ENCODE measurements at regions not wholly inside any gene's neighbourhood (a gene's known extent, or its start where the extent isn't known, plus 50 kb on each side); places are given as distances from the start of the nearest gene placed in this dataset.

- DNase-seq (ENCODE audit: low read depth in 1 of 2, low spot score in 1 of 2), result no peak
- H3K27ac ChIP-seq, result peak overlapping the region; percentile 99
- CTCF ChIA-PET, result no interaction called here
- H3K4me3 ChIP-seq, result peak overlapping the region; percentile 98
- peak in 1 of 2 experiments; percentile 67; a peak in 4 of 6 replicates for ATAC-seq
- FAIRE-seq, result no peak
- peaks cover 11% of the 10 kb centered on the region; the same call in 2 of the 3 replicates for H3K4me1 ChIP-seq
- POLR2A ChIA-PET, result no interaction called here
- peak overlapping the region; percentile 76 for H3K4me2 ChIP-seq
- TF ChIP-seq HOXB13 (CRISPR knock-in tag; IDR thresholded peaks at IDR 0.05; ENCODE audit: low read depth) (no peak), JUN (IDR thresholded peaks at IDR 0.05) (peak in 1 of 2 experiments; percentile 22; a peak in 1 of 5 replicates), SMC3 (IDR thresholded peaks at IDR 0.05) (no peak)
- WGBS (ENCODE audit: missing lambda C conversion rate), result 1% methylated on average over 10 of the region's 16 CpGs
- no peaks in the 10 kb centered on the region for H3K9me3 ChIP-seq
Measured at GRCh38 chrX:46447384-46447783, 97.8 kb downstream of the ZNF674 start.

DNA sequence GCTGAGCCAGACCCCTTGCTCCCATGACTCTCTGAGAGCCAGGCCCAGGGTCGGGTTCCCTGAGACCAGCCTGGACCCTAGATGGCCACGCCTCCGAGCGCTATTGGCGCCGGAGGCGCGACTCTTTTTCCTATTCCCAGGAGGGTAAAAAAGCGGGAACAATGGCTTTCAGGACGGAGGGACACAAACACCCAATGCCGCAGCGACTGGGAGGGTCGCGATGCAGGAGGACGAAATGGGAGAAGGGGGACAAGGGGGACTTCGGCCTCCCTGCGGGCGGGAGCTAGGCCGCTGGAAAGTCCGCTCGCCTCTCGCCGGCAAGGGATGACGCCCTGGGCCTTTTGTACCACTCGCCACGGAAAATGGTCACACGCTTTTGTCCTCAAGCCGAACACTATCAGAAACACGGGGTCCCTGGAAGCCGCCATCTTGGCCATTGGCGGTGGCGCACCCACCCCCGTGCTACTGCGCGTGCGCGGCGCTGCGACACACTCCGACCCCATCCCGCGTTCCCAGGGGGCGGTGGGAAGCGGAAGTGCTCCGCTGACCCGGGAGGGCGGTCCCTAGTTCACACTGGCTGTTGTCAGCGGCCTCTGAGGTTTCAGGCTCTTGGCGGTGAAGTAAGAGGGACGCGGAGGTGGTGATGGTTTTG is 98.4 kb downstream of the ZNF674 start:
- peak overlapping the region; percentile 76 for H3K4me2 ChIP-seq
- FAIRE-seq (no peak), DNase-seq (ENCODE audit: low read depth in 1 of 2, low spot score in 1 of 2) (peak; percentile 88 to 89), ATAC-seq (peak; percentile 92 to 99)
- ChIA-PET POLR2A (no interaction called here), CTCF (no interaction called here)
- H3K4me1 ChIP-seq, result peaks cover 11% of the 10 kb centered on the region; the same call in 2 of the 3 replicates
- TF ChIP-seq JUN (IDR thresholded peaks at IDR 0.05), result peak; percentile 44 to 57; a peak in 3 of 5 replicates
- TF ChIP-seq BCL3 (IDR thresholded peaks at IDR 0.05), result 0 out of 3 replicates have a peak, but pooled peaks have one; percentile 40
- TF ChIP-seq MAZ (IDR thresholded peaks at IDR 0.05; ENCODE audit: borderline replicate concordance, low read depth, low read length), result no peak
- peak; percentile 42; the same call in 1 of the 2 replicates for TF ChIP-seq PHF8 (IDR thresholded peaks at IDR 0.05; ENCODE audit: borderline replicate concordance, low read depth)
- TF ChIP-seq CBX2 (IDR thresholded peaks at IDR 0.05; ENCODE audit: borderline replicate concordance, low read depth), result no peak
- peak; percentile 62 for TF ChIP-seq POLR2A (IDR thresholded peaks at IDR 0.05; ENCODE audit: low read length)
- 4% methylated on average over 5 of the region's 51 CpGs for WGBS (ENCODE audit: missing lambda C conversion rate)
- no peaks in the 10 kb centered on the region for H3K9me3 ChIP-seq
- H3K4me3 ChIP-seq, result peak overlapping the region; percentile 98
- H3K27ac ChIP-seq, result peak overlapping the region; percentile 99

GRCh38 chrX:46444011-46444410 is 101.2 kb downstream of the ZNF674 start:
- ChIA-PET POLR2A (no interaction called here), CTCF (no interaction called here)
- H3K4me2 ChIP-seq, result no peak overlapping the region
- ATAC-seq, result no peak
- H3K4me1 ChIP-seq, result peaks cover 11% of the 10 kb centered on the region; the same call in 2 of the 3 replicates
- peak in 1 of 2 experiments; percentile 34 for DNase-seq (ENCODE audit: low read depth in 1 of 2, low spot score in 1 of 2)
- H3K9me3 ChIP-seq, result no peaks in the 10 kb centered on the region
- TF ChIP-seq NFE2L2 (conservative IDR thresholded peaks at IDR 0.05; ENCODE audit: low read length), result no peak
- H3K27ac ChIP-seq, result peak overlapping the region in 1 of 2 experiments; percentile 57; a peak in 3 of 6 replicates
- H3K4me3 ChIP-seq, result no peak overlapping the region
- no peak for FAIRE-seq

DNA sequence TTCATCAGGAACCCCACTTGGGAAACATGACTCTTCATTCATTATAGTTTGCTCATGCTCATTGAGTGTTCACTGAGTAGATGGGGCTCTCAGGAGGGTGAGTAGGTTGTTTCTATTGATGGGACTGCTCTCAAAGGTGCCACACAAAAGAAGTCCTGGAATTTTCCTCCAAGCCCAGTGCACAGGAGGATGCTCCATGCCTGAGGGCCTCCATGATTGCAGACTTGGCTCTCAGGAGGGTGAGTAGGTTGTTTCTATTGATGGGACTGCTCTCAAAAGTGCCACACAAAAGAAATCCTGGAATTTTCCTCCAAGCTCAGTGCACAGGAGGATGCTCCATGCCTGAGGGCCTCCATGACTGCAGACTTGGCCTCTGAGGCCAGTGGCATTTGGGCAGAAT is 108.5 kb downstream of the ZNF674 start:
- H3K4me1 ChIP-seq, result no peaks in the 10 kb centered on the region
- POLR2A ChIA-PET, result no interaction called here
- H3K27ac ChIP-seq, result no peak overlapping the region
- no peaks in the 10 kb centered on the region for H3K9me3 ChIP-seq
- DNase-seq (ENCODE audit: low read depth in 1 of 2, low spot score in 1 of 2) (no peak), FAIRE-seq (no peak), ATAC-seq (no peak)
- TF ChIP-seq HDAC2 (IDR thresholded peaks at IDR 0.05), result no peak
- CTCF ChIA-PET, result no interaction called here
- no peak overlapping the region for H3K4me3 ChIP-seq
- no peak overlapping the region for H3K4me2 ChIP-seq

DNA sequence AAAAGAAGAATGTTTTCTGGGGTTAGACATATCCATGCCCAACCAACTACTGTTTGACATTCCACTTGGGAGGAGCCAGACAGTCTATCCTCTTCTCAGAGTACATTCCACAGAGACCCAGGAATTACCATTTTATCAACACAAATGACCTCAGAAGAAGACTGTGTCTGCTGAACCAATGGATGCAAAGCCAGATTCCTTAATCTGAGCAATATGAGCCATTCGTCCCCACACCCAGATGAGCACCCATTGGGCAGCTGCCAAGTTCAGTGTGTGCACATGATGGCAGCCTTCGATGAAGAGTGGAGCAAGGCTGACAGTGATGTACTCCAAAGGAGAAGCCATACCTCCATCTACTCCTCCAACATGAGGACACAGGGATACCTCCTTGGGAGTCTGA is 111.3 kb downstream of the ZNF674 start:
- no peak overlapping the region for H3K4me3 ChIP-seq
- POLR2A ChIA-PET, result no interaction called here
- DNase-seq (ENCODE audit: low read depth in 1 of 2, low spot score in 1 of 2), result no peak
- H3K4me2 ChIP-seq, result no peak overlapping the region
- CTCF ChIA-PET, result no interaction called here
- H3K4me1 ChIP-seq, result no peaks in the 10 kb centered on the region
- TF ChIP-seq, protein P1, sequence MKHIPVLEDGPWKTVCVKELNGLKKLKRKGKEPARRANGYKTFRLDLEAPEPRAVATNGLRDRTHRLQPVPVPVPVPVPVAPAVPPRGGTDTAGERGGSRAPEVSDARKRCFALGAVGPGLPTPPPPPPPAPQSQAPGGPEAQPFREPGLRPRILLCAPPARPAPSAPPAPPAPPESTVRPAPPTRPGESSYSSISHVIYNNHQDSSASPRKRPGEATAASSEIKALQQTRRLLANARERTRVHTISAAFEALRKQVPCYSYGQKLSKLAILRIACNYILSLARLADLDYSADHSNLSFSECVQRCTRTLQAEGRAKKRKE (CRISPR knock-in tag; IDR thresholded peaks at IDR 0.05; ENCODE audit: low read depth), result no peak
- TF ChIP-seq ZFP36 (IDR thresholded peaks at IDR 0.05; ENCODE audit: borderline replicate concordance, partially characterized antibody) (no peak), E2F6 (IDR thresholded peaks at IDR 0.05; ENCODE audit: borderline replicate concordance, low read depth) (no peak), CHD2 (IDR thresholded peaks at IDR 0.05; ENCODE audit: low read length, partially characterized antibody) (no peak), FOSL2 (IDR thresholded peaks at IDR 0.05) (no peak), FOSL2 (CRISPR knock-in tag; IDR thresholded peaks at IDR 0.05) (no peak), SREBF2 (IDR thresholded peaks at IDR 0.05) (no peak), CHD4 (IDR thresholded peaks at IDR 0.05; ENCODE audit: borderline replicate concordance) (no peak), HOXB13 (CRISPR knock-in tag; IDR thresholded peaks at IDR 0.05; ENCODE audit: low read depth) (no peak), KDM5A (IDR thresholded peaks at IDR 0.05) (no peak), HES2 (IDR thresholded peaks at IDR 0.05) (no peak), CBX2 (IDR thresholded peaks at IDR 0.05; ENCODE audit: borderline replicate concordance, low read depth) (no peak)
- WGBS (ENCODE audit: missing lambda C conversion rate), result 29% methylated on average over 2 of the region's 2 CpGs
- no peak for ATAC-seq
- no peaks in the 10 kb centered on the region for H3K9me3 ChIP-seq
- no peak for FAIRE-seq
- H3K27ac ChIP-seq, result no peak overlapping the region
